BLaER1 (cell line): ENCODE measurements at regions not wholly inside any gene's neighbourhood (a gene's known extent, or its start where the extent isn't known, plus 50 kb on each side); places are given as distances from the start of the nearest gene placed in this dataset.
"Not testable (repeated sequence)": the region's sequence is repeated elsewhere in the genome, so short reads cannot be mapped to it uniquely, and the experiment has no call there.

Experiments
- H3K27ac ChIP-seq: shearing (Covaris generic); formaldehyde crosslinking; 2 replicates; pipeline ENCODE4 v1.8.1; 2022
- H3K27me3 ChIP-seq: shearing (Covaris generic); formaldehyde crosslinking; 2 replicates; pipeline ENCODE4 v1.8.1; 2022
- H3K36me3 ChIP-seq: shearing (Covaris generic); formaldehyde crosslinking; 2 replicates; pipeline ENCODE4 v1.8.1; 2022
- H3K4me1 ChIP-seq: shearing (Covaris generic); formaldehyde crosslinking; 2 replicates; pipeline ENCODE4 v1.8.1; 2022
- H3K4me2 ChIP-seq: shearing (Covaris generic); formaldehyde crosslinking; 2 replicates; pipeline ENCODE4 v1.8.1; 2022
- H3K4me3 ChIP-seq: shearing (Covaris generic); formaldehyde crosslinking; 2 replicates; pipeline ENCODE4 v1.8.1; 2022
- H3K9ac ChIP-seq: shearing (Covaris generic); formaldehyde crosslinking; 2 replicates; pipeline ENCODE4 v1.8.1; 2022
- H3K9me3 ChIP-seq: shearing (Covaris generic); formaldehyde crosslinking; 2 replicates; pipeline ENCODE4 v1.8.1; 2022
- H4K20me1 ChIP-seq: shearing (Covaris generic); formaldehyde crosslinking; 2 replicates; pipeline ENCODE4 v1.8.1; 2022
- Cebpa-rat ChIP-seq: shearing (Covaris generic); IDR thresholded peaks from 2 replicates; pipeline ENCODE4 v1.8.1; 2022

DNA sequence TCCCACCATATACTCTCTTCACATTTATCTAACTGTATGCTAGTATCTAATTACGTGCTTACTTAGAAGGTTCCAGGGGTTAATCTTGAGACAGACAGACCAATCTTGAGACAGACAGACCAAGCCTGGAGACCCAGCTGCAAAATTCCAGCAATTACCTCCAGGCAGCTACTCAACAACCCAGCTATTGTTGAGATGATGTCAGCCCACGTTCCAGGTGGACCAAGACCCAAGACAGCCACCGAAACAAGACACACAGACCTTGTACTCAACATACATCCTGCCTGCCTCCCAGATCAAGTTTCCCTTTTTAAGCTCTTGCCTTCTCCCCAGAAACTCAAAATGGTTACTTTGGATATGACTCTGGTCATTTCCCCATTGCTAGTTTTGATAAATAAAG is 64.9 kb upstream of the VASH1 start:
- H4K20me1 ChIP-seq, result no peaks in the 10 kb centered on the region
- TF ChIP-seq Cebpa-rat, result no peak

DNA sequence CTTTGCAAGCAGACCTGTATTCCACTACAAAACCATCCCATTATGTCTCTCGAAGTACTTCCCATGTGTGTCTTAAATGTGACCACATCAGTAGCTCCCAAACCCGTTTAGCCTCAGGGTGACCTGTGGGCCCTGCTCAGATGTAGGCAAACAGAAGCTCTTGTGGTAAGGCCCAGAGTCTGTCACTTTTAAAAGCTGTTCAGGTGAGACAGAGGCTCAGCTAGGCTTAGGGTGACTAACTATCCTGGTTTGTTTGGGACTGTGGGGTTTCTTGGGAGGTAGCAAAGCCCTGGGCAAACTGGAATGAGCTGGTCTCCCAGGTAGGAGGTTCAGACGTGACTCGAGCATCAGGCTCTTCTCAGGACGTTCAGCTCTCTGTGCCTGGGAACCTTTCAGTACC is 64.5 kb upstream of the VASH1 start:
- no peak overlapping the region for H3K4me3 ChIP-seq
- H3K9ac ChIP-seq, result no peak overlapping the region
- no peaks in the 10 kb centered on the region for H3K27me3 ChIP-seq
- no peaks in the 10 kb centered on the region for H4K20me1 ChIP-seq
- H3K27ac ChIP-seq, result no peak overlapping the region
- no peaks in the 10 kb centered on the region for H3K36me3 ChIP-seq
- no peak overlapping the region for H3K4me2 ChIP-seq
- no peaks in the 10 kb centered on the region for H3K4me1 ChIP-seq
- no peak for TF ChIP-seq Cebpa-rat
- no peaks in the 10 kb centered on the region; the same call in 1 of the 2 replicates for H3K9me3 ChIP-seq

More for the DNA sequence above, 64.9 kb upstream of the VASH1 start:
- no peaks in the 10 kb centered on the region for H3K27me3 ChIP-seq
- no peaks in the 10 kb centered on the region for H3K36me3 ChIP-seq
- no peak overlapping the region for H3K4me3 ChIP-seq
- no peaks in the 10 kb centered on the region for H3K4me1 ChIP-seq
- no peaks in the 10 kb centered on the region; the same call in 1 of the 2 replicates for H3K9me3 ChIP-seq
- H3K27ac ChIP-seq, result no peak overlapping the region
- H3K4me2 ChIP-seq, result no peak overlapping the region
- H3K9ac ChIP-seq, result no peak overlapping the region

DNA sequence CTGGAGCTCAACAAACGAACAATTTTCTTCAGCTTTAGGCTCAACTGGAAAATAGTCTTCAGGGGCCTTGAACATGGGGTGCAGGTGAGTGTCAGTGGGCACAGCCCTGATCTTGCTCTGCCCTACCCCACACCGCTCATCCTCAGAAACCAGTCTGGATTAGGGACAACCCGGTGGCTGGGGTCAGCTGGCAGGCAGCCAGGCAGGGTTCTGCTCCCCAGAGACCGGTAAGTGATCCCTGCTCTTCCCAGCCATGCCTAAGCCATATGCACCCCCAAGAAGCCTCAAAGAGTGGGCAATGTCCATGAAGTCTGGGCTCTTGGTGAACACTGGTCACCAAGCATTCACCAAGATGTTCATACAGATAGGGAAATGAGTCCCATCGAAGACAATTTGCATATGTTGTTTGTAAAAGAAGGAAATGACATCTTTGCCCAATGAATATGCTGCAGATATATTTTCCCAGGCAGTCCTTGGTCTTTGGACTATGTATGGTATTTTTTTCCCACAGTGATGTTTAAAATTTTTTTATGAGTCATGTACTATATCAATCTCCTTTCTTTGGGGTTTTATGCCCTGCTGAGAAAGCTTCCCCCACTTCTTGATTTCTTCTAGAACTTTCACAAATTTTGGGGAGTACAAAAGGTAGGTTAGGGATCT is 63.9 kb upstream of the VASH1 start:
- H3K36me3 ChIP-seq, result no peaks in the 10 kb centered on the region
- TF ChIP-seq Cebpa-rat, result no peak
- no peak overlapping the region for H3K9ac ChIP-seq
- H3K27me3 ChIP-seq, result no peaks in the 10 kb centered on the region
- H3K4me2 ChIP-seq, result no peak overlapping the region
- H3K9me3 ChIP-seq, result no peaks in the 10 kb centered on the region
- no peak overlapping the region for H3K27ac ChIP-seq
- no peak overlapping the region for H3K4me3 ChIP-seq
- H4K20me1 ChIP-seq, result no peaks in the 10 kb centered on the region
- no peaks in the 10 kb centered on the region for H3K4me1 ChIP-seq

DNA sequence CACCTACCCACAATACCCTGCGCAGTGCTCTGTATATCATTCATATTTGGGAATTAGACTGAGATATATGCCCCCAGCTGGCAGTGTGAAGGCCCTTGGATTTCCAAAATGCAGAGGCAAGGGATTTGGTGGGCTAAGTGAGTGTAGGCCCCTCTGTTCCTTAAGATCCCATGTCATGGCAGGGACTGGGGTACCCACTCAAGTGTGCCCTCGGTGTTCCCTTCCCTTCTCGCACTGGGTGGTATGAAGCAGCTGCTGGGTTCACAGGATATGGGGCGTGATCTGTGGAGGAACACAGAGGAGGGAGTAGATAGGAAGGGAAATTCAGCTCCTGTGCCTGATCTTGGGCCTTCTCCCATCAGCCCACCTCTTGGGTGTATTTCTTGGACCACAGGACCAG is 63.1 kb upstream of the VASH1 start:
- Histone ChIP-seq H3K4me1 (no peaks in the 10 kb centered on the region), H3K9ac (no peak overlapping the region), H3K27ac (no peak overlapping the region), H3K4me3 (no peak overlapping the region), H3K36me3 (no peaks in the 10 kb centered on the region), H3K9me3 (no peaks in the 10 kb centered on the region), H4K20me1 (no peaks in the 10 kb centered on the region), H3K4me2 (no peak overlapping the region), H3K27me3 (no peaks in the 10 kb centered on the region)
- TF ChIP-seq Cebpa-rat, result no peak

DNA sequence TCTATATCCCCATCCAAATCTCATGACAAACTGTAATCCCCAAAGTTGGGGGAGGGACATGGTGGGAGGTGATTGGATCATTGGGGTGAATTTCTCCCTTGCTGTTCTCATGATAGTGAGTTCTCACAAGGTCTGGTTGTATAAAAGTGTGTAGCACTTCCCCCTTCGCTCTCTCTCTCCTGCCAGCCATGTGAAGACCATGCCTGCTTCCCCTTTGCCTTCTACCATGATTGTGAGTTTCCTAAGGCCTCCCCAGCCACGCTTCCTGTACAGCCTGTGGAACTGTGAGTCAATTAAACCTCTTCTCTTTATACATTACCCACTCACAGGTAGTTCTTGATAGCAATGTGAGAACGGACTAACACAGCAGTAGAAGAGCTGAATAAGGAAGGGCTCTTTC is 62.6 kb upstream of the VASH1 start:
- no peak for TF ChIP-seq Cebpa-rat
- Histone ChIP-seq H3K9ac (no peak overlapping the region), H3K4me3 (no peak overlapping the region), H3K27me3 (no peaks in the 10 kb centered on the region), H4K20me1 (no peaks in the 10 kb centered on the region), H3K4me1 (no peaks in the 10 kb centered on the region), H3K36me3 (no peaks in the 10 kb centered on the region), H3K9me3 (no peaks in the 10 kb centered on the region), H3K27ac (no peak overlapping the region), H3K4me2 (no peak overlapping the region)

GRCh38 chr14:76699209-76699938 is 61.9 kb upstream of the VASH1 start:
- Histone ChIP-seq H3K9me3 (no peaks in the 10 kb centered on the region), H3K9ac (no peak overlapping the region), H3K4me2 (no peak overlapping the region), H3K4me3 (no peak overlapping the region), H3K27ac (no peak overlapping the region), H4K20me1 (no peaks in the 10 kb centered on the region), H3K36me3 (no peaks in the 10 kb centered on the region), H3K4me1 (no peaks in the 10 kb centered on the region), H3K27me3 (no peaks in the 10 kb centered on the region)
- no peak for TF ChIP-seq Cebpa-rat

DNA sequence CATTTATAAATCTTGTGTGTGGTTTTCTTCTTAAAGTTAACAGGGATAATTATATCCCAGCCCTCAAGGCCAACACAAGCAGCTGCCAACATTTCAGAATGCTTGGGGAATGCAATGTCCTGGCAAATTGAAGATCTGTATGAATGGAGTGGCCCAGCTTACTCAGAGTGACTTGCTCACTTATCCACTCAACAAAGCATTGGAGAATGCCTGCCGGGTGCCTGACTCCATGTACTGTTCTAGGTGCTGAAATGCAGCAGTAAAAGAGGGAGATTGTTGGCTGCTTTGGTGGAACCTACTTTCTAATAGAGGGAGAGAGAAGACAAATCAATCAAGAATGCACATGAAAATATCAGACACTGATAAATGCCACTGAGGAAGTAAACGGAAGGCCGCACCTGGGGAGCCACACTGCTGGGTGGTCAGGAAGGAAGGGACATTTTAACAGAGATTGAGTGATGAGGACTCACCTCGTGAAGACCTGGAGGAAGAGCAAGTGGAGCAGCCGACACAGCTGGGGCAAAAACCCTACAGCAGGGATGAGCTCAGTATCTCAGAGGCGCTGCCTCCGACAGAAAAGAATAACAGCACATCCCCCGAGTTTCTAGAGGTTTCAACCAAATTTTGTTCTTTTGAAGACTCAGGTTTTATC is 61.2 kb upstream of the VASH1 start:
- Histone ChIP-seq H3K4me1 (no peaks in the 10 kb centered on the region), H3K4me2 (no peak overlapping the region), H3K27me3 (no peaks in the 10 kb centered on the region), H4K20me1 (no peaks in the 10 kb centered on the region), H3K36me3 (no peaks in the 10 kb centered on the region), H3K27ac (no peak overlapping the region), H3K9me3 (no peaks in the 10 kb centered on the region), H3K9ac (no peak overlapping the region), H3K4me3 (no peak overlapping the region)
- TF ChIP-seq Cebpa-rat, result no peak

DNA sequence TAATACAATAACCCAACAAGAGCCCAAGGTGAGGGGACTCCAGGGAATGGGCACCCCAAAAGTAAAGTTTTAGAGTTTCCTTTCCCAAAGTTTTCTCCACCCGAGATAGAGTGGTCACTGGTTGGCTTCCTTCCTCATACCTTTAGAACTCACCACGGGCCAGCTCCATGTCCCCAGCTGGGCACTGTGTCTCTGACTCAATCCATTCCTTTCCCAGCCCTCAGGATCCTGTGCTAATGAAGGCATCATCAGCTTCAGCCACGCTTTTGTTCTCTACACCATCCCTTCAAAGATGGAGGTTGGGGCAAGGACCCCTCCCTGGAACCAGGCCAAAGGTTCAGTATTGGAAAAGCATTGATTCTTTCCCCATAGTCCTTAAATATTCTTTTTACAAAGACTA is 59.8 kb upstream of the VASH1 start:
- Histone ChIP-seq H3K4me1 (no peaks in the 10 kb centered on the region), H3K4me2 (no peak overlapping the region), H3K36me3 (no peaks in the 10 kb centered on the region), H3K9me3 (no peaks in the 10 kb centered on the region), H3K9ac (no peak overlapping the region), H4K20me1 (no peaks in the 10 kb centered on the region), H3K27ac (no peak overlapping the region), H3K27me3 (no peaks in the 10 kb centered on the region), H3K4me3 (no peak overlapping the region)
- TF ChIP-seq Cebpa-rat, result no peak

DNA sequence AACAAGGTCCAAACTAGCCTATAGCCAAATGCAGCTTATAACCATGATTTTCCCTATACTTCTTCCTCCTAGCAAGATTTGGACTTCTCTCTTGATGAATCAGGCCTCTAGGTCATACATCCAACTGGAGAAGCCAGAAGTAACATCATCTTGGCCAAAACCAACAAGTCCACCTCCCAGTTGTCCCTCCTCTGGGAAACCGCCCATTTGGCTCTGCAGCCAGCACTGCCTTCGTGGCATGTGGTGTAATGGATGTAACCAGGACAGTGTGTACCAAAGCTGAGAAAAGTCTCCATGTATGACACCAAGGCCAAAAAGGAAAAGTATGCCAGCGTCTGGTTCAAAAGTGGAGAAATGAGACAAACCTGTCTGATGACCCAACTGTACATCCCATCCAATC is 59.3 kb upstream of the VASH1 start:
- no peaks in the 10 kb centered on the region for H3K9me3 ChIP-seq
- no peaks in the 10 kb centered on the region for H3K27me3 ChIP-seq
- no peak for TF ChIP-seq Cebpa-rat
- H3K36me3 ChIP-seq, result no peaks in the 10 kb centered on the region
- H3K9ac ChIP-seq, result no peak overlapping the region
- no peak overlapping the region for H3K27ac ChIP-seq
- no peaks in the 10 kb centered on the region for H3K4me1 ChIP-seq
- no peak overlapping the region for H3K4me2 ChIP-seq
- H4K20me1 ChIP-seq, result no peaks in the 10 kb centered on the region
- H3K4me3 ChIP-seq, result no peak overlapping the region

- no peak overlapping the region for H3K4me2 ChIP-seq
These were observed 56.1 kb upstream of the VASH1 start for GRCh38 chr14:76705214-76705613.

GRCh38 chr14:76706207-76706606 is 55.1 kb upstream of the VASH1 start:
- H3K27me3 ChIP-seq, H3K4me2 ChIP-seq, H3K4me3 ChIP-seq, H3K27ac ChIP-seq, H3K9ac ChIP-seq, H3K4me1 ChIP-seq, H3K9me3 ChIP-seq, H4K20me1 ChIP-seq, H3K36me3 ChIP-seq: not testable (repeated sequence)

More at GRCh38 chr14:76705214-76705613, 56.1 kb upstream of the VASH1 start:
- Histone ChIP-seq H3K27ac (no peak overlapping the region), H3K27me3 (no peaks in the 10 kb centered on the region), H3K9ac (no peak overlapping the region), H3K36me3 (no peaks in the 10 kb centered on the region), H3K4me1 (no peaks in the 10 kb centered on the region), H4K20me1 (no peaks in the 10 kb centered on the region), H3K4me3 (no peak overlapping the region), H3K9me3 (no peaks in the 10 kb centered on the region)
- no peak for TF ChIP-seq Cebpa-rat
